MCF 10A (cell line): ENCODE measurements at regions not wholly inside any gene's neighbourhood (a gene's known extent, or its start where the extent isn't known, plus 50 kb on each side); places are given as distances from the start of the nearest gene placed in this dataset.

Source experiments
- BruUV-seq: library from RNA; stranded (reverse); fragments of 400-500 nt; replicated peaks from 2 replicates; lab custom pipeline; 2021; lab: Mats Ljungman, UMichigan
- CTCF ChIA-PET: fragments of 300-600 bp; sonication (Branson Sonifier 250); formaldehyde crosslinking; extraction: SDS; loops from one replicate; lab custom pipeline; 2021; ENCODE audit warnings: antibody characterized with exemption, inconsistent platforms; lab: Yijun Ruan, JAX
- POLR2A ChIA-PET: fragments of 300-600, 350-650 bp; sonication (Branson Sonifier 250); formaldehyde crosslinking; extraction: SDS; loops from one replicate; lab custom pipeline; 2020; ENCODE audit warnings: antibody characterized with exemption, inconsistent platforms; lab: Yijun Ruan, JAX
- DNase-seq: peaks from one replicate; pipeline ENCODE4 v3.0.0-alpha.2; 2018; ENCODE audit not compliant: unreplicated experiment
- H3K27ac Mint-ChIP-seq: one replicate; pipeline ENCODE4 v1.8.0; 2022; ENCODE audit warnings: mild to moderate bottlenecking, low read depth, mixed read lengths; ENCODE audit not compliant: unreplicated experiment
- H3K27me3 Mint-ChIP-seq: one replicate; pipeline ENCODE4 v1.8.0; 2022; ENCODE audit warnings: mixed read lengths; ENCODE audit not compliant: insufficient read depth, unreplicated experiment
- H3K36me3 Mint-ChIP-seq: one replicate; pipeline ENCODE4 v1.8.0; 2022; ENCODE audit warnings: mild to moderate bottlenecking, moderate library complexity, mixed read lengths; ENCODE audit not compliant: insufficient read depth, unreplicated experiment
- H3K4me1 Mint-ChIP-seq: one replicate; pipeline ENCODE4 v1.8.0; 2022; ENCODE audit warnings: mixed read lengths; ENCODE audit not compliant: insufficient read depth, unreplicated experiment
- H3K4me3 Mint-ChIP-seq: one replicate; pipeline ENCODE4 v1.8.0; 2022; ENCODE audit warnings: mild to moderate bottlenecking, moderate library complexity, mixed read lengths; ENCODE audit not compliant: unreplicated experiment
- H3K9me3 Mint-ChIP-seq: one replicate; pipeline ENCODE4 v1.8.0; 2022; ENCODE audit warnings: mixed read lengths; ENCODE audit not compliant: unreplicated experiment
- CTCF ChIP-seq: fragments of 200-600 bp; IDR thresholded peaks from one replicate; pipeline ENCODE4 v1.8.0; 2022; ENCODE audit warnings: antibody characterized with exemption, mild to moderate bottlenecking; ENCODE audit not compliant: unreplicated experiment
- intact Hi-C: fragments of 100-400 bp; cut with micrococcal nuclease; formaldehyde crosslinking; loops from 2 replicates; pipeline ENCODE4 v1.14.1; 2022

- peak; percentile 14 for DNase-seq
- no TSS peak for BruUV-seq
- no peak for TF ChIP-seq CTCF
- ChIA-PET CTCF (no interaction called here), POLR2A (interaction anchor here (0.7 kb wide), 1 partner anchor 441 kb away, joined by 4 read pairs; no protein-coding TSS in a partner anchor)
- H3K27ac Mint-ChIP-seq: no peak overlapping the region
- no peak overlapping the region for H3K4me3 Mint-ChIP-seq
- no peaks in the 10 kb centered on the region for H3K36me3 Mint-ChIP-seq
- H3K27me3 Mint-ChIP-seq: peaks cover 19% of the 10 kb centered on the region
- intact Hi-C loops: no loop called here
- H3K4me1 Mint-ChIP-seq: no peaks in the 10 kb centered on the region
- H3K9me3 Mint-ChIP-seq: no peaks in the 10 kb centered on the region
Observed at GRCh38 chrX:40207626-40208025, 109.9 kb upstream of the BCOR start.

GRCh38 chrX:40205471-40205870 is 107.7 kb upstream of the BCOR start:
- ChIA-PET POLR2A (no interaction called here), CTCF (interaction anchor here (0.6 kb wide), 1 partner anchor 81 kb away, joined by 3 read pairs; no protein-coding TSS in a partner anchor)
- H3K27ac Mint-ChIP-seq: no peak overlapping the region
- intact Hi-C loops: no loop called here
- peaks cover 19% of the 10 kb centered on the region for H3K27me3 Mint-ChIP-seq
- no peaks in the 10 kb centered on the region for H3K4me1 Mint-ChIP-seq
- BruUV-seq: no TSS peak
- no peak for DNase-seq
- no peaks in the 10 kb centered on the region for H3K9me3 Mint-ChIP-seq
- no peak for TF ChIP-seq CTCF
- H3K36me3 Mint-ChIP-seq: no peaks in the 10 kb centered on the region
- H3K4me3 Mint-ChIP-seq: no peak overlapping the region

GRCh38 chrX:40202456-40202855 is 104.7 kb upstream of the BCOR start:
- TF ChIP-seq CTCF: no peak
- no peaks in the 10 kb centered on the region for H3K36me3 Mint-ChIP-seq
- DNase-seq: no peak
- peaks cover 19% of the 10 kb centered on the region for H3K27me3 Mint-ChIP-seq
- no peaks in the 10 kb centered on the region for H3K9me3 Mint-ChIP-seq
- H3K4me3 Mint-ChIP-seq: no peak overlapping the region
- CTCF ChIA-PET: no interaction called here
- BruUV-seq: no TSS peak
- no peak overlapping the region for H3K27ac Mint-ChIP-seq
- POLR2A ChIA-PET: no interaction called here
- intact Hi-C loops: no loop called here
- H3K4me1 Mint-ChIP-seq: no peaks in the 10 kb centered on the region

GRCh38 chrX:40201329-40201885 is 103.6 kb upstream of the BCOR start:
- no peaks in the 10 kb centered on the region for H3K36me3 Mint-ChIP-seq
- H3K27me3 Mint-ChIP-seq: peaks cover 19% of the 10 kb centered on the region
- no peak overlapping the region for H3K27ac Mint-ChIP-seq
- no peak for TF ChIP-seq CTCF
- no peaks in the 10 kb centered on the region for H3K4me1 Mint-ChIP-seq
- H3K4me3 Mint-ChIP-seq: no peak overlapping the region
- intact Hi-C loops: no loop called here
- CTCF ChIA-PET: interaction anchor here (0.6 kb wide), 1 partner anchor 522 kb away, joined by 3 read pairs; no protein-coding TSS in a partner anchor
- no TSS peak for BruUV-seq
- DNase-seq: no peak
- H3K9me3 Mint-ChIP-seq: no peaks in the 10 kb centered on the region
- POLR2A ChIA-PET: no interaction called here
